ENCODE measurements at regions not wholly inside any gene's neighbourhood (a gene's known extent, or its start where the extent isn't known, plus 50 kb on each side); places are given as distances from the start of the nearest gene placed in this dataset.

- no peaks in the 10 kb centered on the region for H3K27me3 Mint-ChIP-seq (ENCODE audit: low read depth in 2 of 2)
- H3K27me3 ChIP-seq (ENCODE audit: control insufficient read depth, insufficient read depth, low read length): no peaks in the 10 kb centered on the region
- no peaks in the 10 kb centered on the region for H3K4me1 Mint-ChIP-seq
- no peak overlapping the region for H3K27ac Mint-ChIP-seq
- no peaks in the 10 kb centered on the region for H3K4me1 ChIP-seq (ENCODE audit: control insufficient read depth, insufficient read depth, low read length)
- no peaks in the 10 kb centered on the region for H3K9me3 ChIP-seq (ENCODE audit: control insufficient read depth, insufficient read depth, low read length)
- H3K36me3 Mint-ChIP-seq: no peaks in the 10 kb centered on the region
- TF ChIP-seq CTCF (IDR thresholded peaks at IDR 0.05): no peak
- no peak overlapping the region for H3K4me3 Mint-ChIP-seq
- no peak overlapping the region for H3K4me3 ChIP-seq (ENCODE audit: low read length)
- ATAC-seq (no peak), DNase-seq (no peak)
- H3K27ac ChIP-seq (ENCODE audit: low read length): no peak overlapping the region
- no peaks in the 10 kb centered on the region for H3K36me3 ChIP-seq (ENCODE audit: control insufficient read depth, insufficient read depth, low read length)
- peaks cover 2% of the 10 kb centered on the region in 2 donors for H3K9me3 Mint-ChIP-seq
- intact Hi-C loops (cut with micrococcal nuclease): no loop called here
Measured at GRCh38 chr7:124426621-124427020, 339.0 kb downstream of the GPR37 start.

GRCh38 chr7:124423863-124424262, 341.7 kb downstream of the GPR37 start:
- TF ChIP-seq CTCF (IDR thresholded peaks at IDR 0.05): no peak
- no peak overlapping the region for H3K4me3 Mint-ChIP-seq
- no peak overlapping the region for H3K27ac Mint-ChIP-seq
- WGBS (ENCODE audit: insufficient coverage): 68% methylated on average over 3 of the region's 3 CpGs
- Histone ChIP-seq H3K4me1 (ENCODE audit: control insufficient read depth, insufficient read depth, low read length) (no peaks in the 10 kb centered on the region), H3K27ac (ENCODE audit: low read length) (no peak overlapping the region), H3K27me3 (ENCODE audit: control insufficient read depth, insufficient read depth, low read length) (no peaks in the 10 kb centered on the region), H3K4me3 (ENCODE audit: low read length) (no peak overlapping the region), H3K36me3 (ENCODE audit: control insufficient read depth, insufficient read depth, low read length) (no peaks in the 10 kb centered on the region), H3K9me3 (ENCODE audit: control insufficient read depth, insufficient read depth, low read length) (no peaks in the 10 kb centered on the region)
- ATAC-seq (no peak), DNase-seq (no peak)
- H3K27me3 Mint-ChIP-seq (ENCODE audit: low read depth in 2 of 2): no peaks in the 10 kb centered on the region
- no peaks in the 10 kb centered on the region for H3K36me3 Mint-ChIP-seq
- H3K9me3 Mint-ChIP-seq: peaks cover 2 to 3% of the 10 kb centered on the region in 2 donors
- intact Hi-C loops (cut with micrococcal nuclease): no loop called here
- H3K4me1 Mint-ChIP-seq: no peaks in the 10 kb centered on the region

- Mint-ChIP-seq H3K27ac (no peak overlapping the region), H3K27me3 (ENCODE audit: low read depth in 2 of 2) (no peaks in the 10 kb centered on the region), H3K4me3 (no peak overlapping the region), H3K9me3 (peaks cover 2 to 3% of the 10 kb centered on the region in 2 donors), H3K36me3 (no peaks in the 10 kb centered on the region), H3K4me1 (no peaks in the 10 kb centered on the region)
- ATAC-seq (no peak), DNase-seq (no peak)
- Histone ChIP-seq H3K27ac (ENCODE audit: low read length) (no peak overlapping the region), H3K4me3 (ENCODE audit: low read length) (no peak overlapping the region), H3K36me3 (ENCODE audit: control insufficient read depth, insufficient read depth, low read length) (no peaks in the 10 kb centered on the region), H3K4me1 (ENCODE audit: control insufficient read depth, insufficient read depth, low read length) (no peaks in the 10 kb centered on the region), H3K27me3 (ENCODE audit: control insufficient read depth, insufficient read depth, low read length) (no peaks in the 10 kb centered on the region), H3K9me3 (ENCODE audit: control insufficient read depth, insufficient read depth, low read length) (no peaks in the 10 kb centered on the region)
- TF ChIP-seq CTCF (IDR thresholded peaks at IDR 0.05): no peak
- intact Hi-C loops (cut with micrococcal nuclease): no loop called here
- WGBS (ENCODE audit: insufficient coverage): 90% methylated on average over 2 of the region's 3 CpGs
Measured at GRCh38 chr7:124422081-124422480, 343.5 kb downstream of the GPR37 start.

- Mint-ChIP-seq H3K4me1 (no peaks in the 10 kb centered on the region), H3K36me3 (no peaks in the 10 kb centered on the region), H3K9me3 (peaks cover 2 to 5% of the 10 kb centered on the region in 2 donors), H3K27ac (no peak overlapping the region), H3K4me3 (no peak overlapping the region), H3K27me3 (ENCODE audit: low read depth in 2 of 2) (no peaks in the 10 kb centered on the region)
- H3K36me3 ChIP-seq (ENCODE audit: control insufficient read depth, insufficient read depth, low read length): no peaks in the 10 kb centered on the region
- ATAC-seq: no peak
- no peak for TF ChIP-seq CTCF (IDR thresholded peaks at IDR 0.05)
- H3K27ac ChIP-seq (ENCODE audit: low read length): no peak overlapping the region
- no peak for DNase-seq
- WGBS (ENCODE audit: insufficient coverage): 89% methylated on average over 2 of the region's 2 CpGs
- H3K4me3 ChIP-seq (ENCODE audit: low read length): no peak overlapping the region
- no peaks in the 10 kb centered on the region for H3K4me1 ChIP-seq (ENCODE audit: control insufficient read depth, insufficient read depth, low read length)
- intact Hi-C loops (cut with micrococcal nuclease): no loop called here
- no peaks in the 10 kb centered on the region for H3K9me3 ChIP-seq (ENCODE audit: control insufficient read depth, insufficient read depth, low read length)
- H3K27me3 ChIP-seq (ENCODE audit: control insufficient read depth, insufficient read depth, low read length): no peaks in the 10 kb centered on the region
Measured at GRCh38 chr7:124420367-124420766, 345.2 kb downstream of the GPR37 start.

Data from natural killer cell (primary cell).